Activated naive CD4-positive, alpha-beta T cell treated with anti-CD3 and anti-CD28 coated beads, Interleukin-2, amount 50 U/mL, for 16 hours (primary cell): ENCODE measurements at regions not wholly inside any gene's neighbourhood (a gene's known extent, or its start where the extent isn't known, plus 50 kb on each side); places are given as distances from the start of the nearest gene placed in this dataset.

Experiments used
- DNase-seq: peaks from one replicate; pipeline ENCODE4 v3.0.0-alpha.2; 2020

GRCh38 chr5:125149527-125149926 lies 403.1 kb upstream of the ZNF608 start:
- no peak for DNase-seq

- no peak for DNase-seq
Observed at GRCh38 chr5:125150041-125150669, 403.7 kb upstream of the ZNF608 start.

- no peak for DNase-seq
Observed at GRCh38 chr5:125151150-125151900, 404.9 kb upstream of the ZNF608 start.

GRCh38 chr5:125152044-125152443 lies 405.6 kb upstream of the ZNF608 start:
- no peak for DNase-seq

GRCh38 chr5:125152461-125153189 lies 406.2 kb upstream of the ZNF608 start:
- DNase-seq = no peak

GRCh38 chr5:125153231-125153630 lies 406.8 kb upstream of the ZNF608 start:
- no peak for DNase-seq

GRCh38 chr5:125154301-125155110 lies 408.1 kb upstream of the ZNF608 start:
- DNase-seq = no peak

- no peak for DNase-seq
Observed at GRCh38 chr5:125160787-125161502, 414.5 kb upstream of the ZNF608 start.

GRCh38 chr5:125162714-125163113 lies 416.3 kb upstream of the ZNF608 start:
- no peak for DNase-seq

GRCh38 chr5:125169396-125169795 lies 423.0 kb upstream of the ZNF608 start:
- DNase-seq = no peak

- no peak for DNase-seq
Observed at GRCh38 chr5:125171641-125172040, 425.2 kb upstream of the ZNF608 start.

- DNase-seq = no peak
Observed at GRCh38 chr5:125175348-125176004, 429.0 kb upstream of the ZNF608 start.

GRCh38 chr5:125176005-125176390 lies 429.6 kb upstream of the ZNF608 start:
- DNase-seq = no peak

GRCh38 chr5:125177340-125177739 lies 430.9 kb upstream of the ZNF608 start:
- no peak for DNase-seq

GRCh38 chr5:125179612-125180011 lies 433.2 kb upstream of the ZNF608 start:
- DNase-seq = no peak

GRCh38 chr5:125180231-125180829 lies 433.9 kb upstream of the ZNF608 start:
- DNase-seq = no peak

GRCh38 chr5:125181159-125181558 lies 434.7 kb upstream of the ZNF608 start:
- DNase-seq = no peak

GRCh38 chr5:125181955-125182354 lies 435.5 kb upstream of the ZNF608 start:
- no peak for DNase-seq

GRCh38 chr5:125185740-125186139 lies 439.3 kb upstream of the ZNF608 start:
- DNase-seq = no peak

GRCh38 chr5:125186911-125187375 lies 440.5 kb upstream of the ZNF608 start:
- DNase-seq = no peak

- DNase-seq = no peak
Observed at GRCh38 chr5:125189531-125189941, 443.1 kb upstream of the ZNF608 start.
